SK-N-MC (cell line): ENCODE measurements at regions not wholly inside any gene's neighbourhood (a gene's known extent, or its start where the extent isn't known, plus 50 kb on each side); places are given as distances from the start of the nearest gene placed in this dataset.

Experiments
- EZH2 ChIP-seq: fragments of 200-600 bp; sonication (generic); IDR thresholded peaks from one replicate; pipeline ENCODE4 v1.6.1; 2017; ENCODE audit warnings: antibody characterized with exemption
- FOXP2 ChIP-seq: optimal IDR thresholded peaks from 2 replicates; pipeline ENCODE3; 2011; ENCODE audit warnings: mild to moderate bottlenecking, moderate library complexity; ENCODE audit not compliant: insufficient read depth; ENCODE audit errors: extremely low read length, control extremely low read depth
- POLR2AphosphoS5 ChIP-seq: IDR thresholded peaks from 2 replicates; pipeline ENCODE4 v1.6.1; 2012; ENCODE audit warnings: mild to moderate bottlenecking, low read depth, low read length, borderline replicate concordance

GRCh38 chr3:115252679-115253078 is 105.6 kb upstream of the ZBTB20 start:
- TF ChIP-seq POLR2AphosphoS5 (no peak), EZH2 (no peak), FOXP2 (no peak)
